ENCODE measurements at regions not wholly inside any gene's neighbourhood (a gene's known extent, or its start where the extent isn't known, plus 50 kb on each side); places are given as distances from the start of the nearest gene placed in this dataset.

- TF ChIP-seq, protein P1, sequence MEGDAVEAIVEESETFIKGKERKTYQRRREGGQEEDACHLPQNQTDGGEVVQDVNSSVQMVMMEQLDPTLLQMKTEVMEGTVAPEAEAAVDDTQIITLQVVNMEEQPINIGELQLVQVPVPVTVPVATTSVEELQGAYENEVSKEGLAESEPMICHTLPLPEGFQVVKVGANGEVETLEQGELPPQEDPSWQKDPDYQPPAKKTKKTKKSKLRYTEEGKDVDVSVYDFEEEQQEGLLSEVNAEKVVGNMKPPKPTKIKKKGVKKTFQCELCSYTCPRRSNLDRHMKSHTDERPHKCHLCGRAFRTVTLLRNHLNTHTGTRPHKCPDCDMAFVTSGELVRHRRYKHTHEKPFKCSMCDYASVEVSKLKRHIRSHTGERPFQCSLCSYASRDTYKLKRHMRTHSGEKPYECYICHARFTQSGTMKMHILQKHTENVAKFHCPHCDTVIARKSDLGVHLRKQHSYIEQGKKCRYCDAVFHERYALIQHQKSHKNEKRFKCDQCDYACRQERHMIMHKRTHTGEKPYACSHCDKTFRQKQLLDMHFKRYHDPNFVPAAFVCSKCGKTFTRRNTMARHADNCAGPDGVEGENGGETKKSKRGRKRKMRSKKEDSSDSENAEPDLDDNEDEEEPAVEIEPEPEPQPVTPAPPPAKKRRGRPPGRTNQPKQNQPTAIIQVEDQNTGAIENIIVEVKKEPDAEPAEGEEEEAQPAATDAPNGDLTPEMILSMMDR (IDR thresholded peaks at IDR 0.05; ENCODE audit: low read length) = no peak
- TF ChIP-seq EZH2 (optimal IDR thresholded peaks at IDR 0.05; ENCODE audit: low read depth, low read length) (no peak), EZH2phosphoT487 (IDR thresholded peaks at IDR 0.05; ENCODE audit: low read length) (no peak)
These were observed 123.2 kb upstream of the HMCN1 start for GRCh38 chr1:185610954-185611353.
